ENCODE measurements at regions not wholly inside any gene's neighbourhood (a gene's known extent, or its start where the extent isn't known, plus 50 kb on each side); places are given as distances from the start of the nearest gene placed in this dataset.

DNA sequence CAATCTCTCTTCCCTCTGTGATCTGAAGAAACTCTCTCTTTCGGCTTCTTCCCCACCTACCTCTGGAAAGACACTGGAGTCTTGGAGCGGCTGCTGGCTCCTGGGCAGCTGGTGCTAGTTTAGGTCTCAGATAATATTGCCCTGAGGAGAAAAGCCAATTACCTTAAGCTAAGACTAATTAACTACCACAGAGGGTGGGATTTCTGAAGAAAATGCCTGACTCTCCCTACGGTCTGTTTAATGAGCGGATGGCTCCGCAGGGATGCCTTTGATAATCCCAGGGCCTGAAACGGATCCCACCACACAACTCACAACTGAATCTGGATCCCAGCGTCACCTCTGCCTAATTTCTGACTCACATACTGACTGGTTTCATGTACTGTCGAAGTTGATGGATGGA lies 127.0 kb upstream of the NLRP1 start:
- no peak for TF ChIP-seq POLR2A (IDR thresholded peaks at IDR 0.05; ENCODE audit: low read depth, low read length)
- TF ChIP-seq TAF1 (IDR thresholded peaks at IDR 0.05; ENCODE audit: borderline replicate concordance, low read depth, low read length), result no peak

Measured in GM12892 (cell line).